Endothelial cell of umbilical vein (primary cell): ENCODE measurements at regions not wholly inside any gene's neighbourhood (a gene's known extent, or its start where the extent isn't known, plus 50 kb on each side); places are given as distances from the start of the nearest gene placed in this dataset.

Experiments used
- BruUV-seq: library from RNA; stranded (reverse); fragments of 400-500 nt; replicated peaks from 2 replicates; lab custom pipeline; 2021; lab: Mats Ljungman, UMichigan
- CTCF ChIA-PET: fragments of 300-600, 350-600 bp; sonication (Branson Sonifier 250); formaldehyde crosslinking; loops from one replicate; lab custom pipeline; 2021; ENCODE audit warnings: antibody characterized with exemption, inconsistent platforms; lab: Charles Lee
- POLR2A ChIA-PET: fragments of 300-600, 350-600 bp; sonication (Branson Sonifier 250); formaldehyde crosslinking; loops from one replicate; lab custom pipeline; 2021; ENCODE audit warnings: antibody characterized with exemption, inconsistent platforms; lab: Charles Lee
- DNase-seq: peaks from one replicate; pipeline ENCODE4 v3.0.0-alpha.2; 2011; ENCODE audit warnings: low read depth, low spot score
- FAIRE-seq: peaks from 2 replicates; lab custom pipeline; 2011; peaks lifted over from hg19 to GRCh38; lab: Jason Lieb, UNC
- H2AFZ ChIP-seq: 2 replicates; pipeline ENCODE4 v1.6.0; 2012; ENCODE audit warnings: low read depth, low read length, control low read depth, inconsistent platforms
- H3K27ac ChIP-seq: 2 replicates; pipeline ENCODE4 v1.5.1; 2011; ENCODE audit warnings: low read depth, mild to moderate bottlenecking, control low read depth, low read length, moderate library complexity; ENCODE audit not compliant: insufficient read depth
- H3K27me3 ChIP-seq, 2 experiments: 2 replicates each; pipeline versions ENCODE4 v1.6.0 to v1.6.1; 2011; ENCODE audit warnings: low read length in 2 of 2, mixed read lengths in 1 of 2; ENCODE audit not compliant: control insufficient read depth in 2 of 2, insufficient read depth in 2 of 2
- H3K36me3 ChIP-seq, 2 experiments: 2 replicates in 1 of 2; 3 replicates in 1 of 2; pipeline ENCODE4 v1.5.1; 2011; ENCODE audit warnings: low read length in 2 of 2, mild to moderate bottlenecking in 1 of 2, moderate library complexity in 1 of 2; ENCODE audit not compliant: control insufficient read depth in 2 of 2, insufficient read depth in 2 of 2; ENCODE audit errors: extremely low read depth in 1 of 2
- H3K4me1 ChIP-seq: 3 replicates; pipeline ENCODE4 v1.5.1; 2011; ENCODE audit warnings: mild to moderate bottlenecking, low read length; ENCODE audit not compliant: control insufficient read depth, insufficient read depth; ENCODE audit errors: extremely low read depth
- H3K4me2 ChIP-seq: 2 replicates; pipeline ENCODE4 v1.6.1; 2011; ENCODE audit warnings: low read length, control low read depth, mixed read lengths; ENCODE audit not compliant: insufficient read depth
- H3K4me3 ChIP-seq, 3 experiments: fragments of 200-600 bp in 1 of 3; sonication (generic), shearing (Covaris generic) in 1 of 3; replicated peaks in 1 of 3; 2 replicates each; pipeline ENCODE4 v1.5.1; 2011 to 2016; ENCODE audit warnings: control low read depth in 3 of 3, low read length in 3 of 3, mild to moderate bottlenecking in 2 of 3, inconsistent platforms in 1 of 3, low read depth in 1 of 3, moderate library complexity in 1 of 3; ENCODE audit not compliant: insufficient read depth in 1 of 3
- H3K79me2 ChIP-seq: 2 replicates; pipeline ENCODE4 v1.6.0; 2012; ENCODE audit warnings: low read length, inconsistent platforms; ENCODE audit not compliant: control insufficient read depth, insufficient read depth
- H3K9ac ChIP-seq: replicated peaks from 2 replicates; pipeline ENCODE3; 2011; ENCODE audit warnings: low read length, control low read depth; ENCODE audit not compliant: insufficient read depth; ENCODE audit errors: extremely low read depth
- H3K9me1 ChIP-seq: replicated peaks from 3 replicates; pipeline ENCODE4 v1.6.0; 2011; ENCODE audit warnings: mild to moderate bottlenecking, low read length; ENCODE audit not compliant: control insufficient read depth, insufficient read depth; ENCODE audit errors: extremely low read depth
- H3K9me3 ChIP-seq: replicated peaks from 2 replicates; pipeline ENCODE4 v1.5.1; 2012; ENCODE audit warnings: low read length, inconsistent platforms; ENCODE audit not compliant: control insufficient read depth, insufficient read depth
- H4K20me1 ChIP-seq: replicated peaks from 2 replicates; pipeline ENCODE3; 2011; ENCODE audit warnings: mild to moderate bottlenecking, low read length; ENCODE audit not compliant: control insufficient read depth, insufficient read depth; ENCODE audit errors: extremely low read depth
- CTCF ChIP-seq, 2 donors: IDR thresholded peaks; 1 replicate in 1 of 2; 2 replicates in 1 of 2; pipeline ENCODE4 v1.5.1; 2011; ENCODE audit warnings: low read length in 2 of 2, mild to moderate bottlenecking in 2 of 2, moderate library complexity in 2 of 2, control low read depth in 1 of 2, inconsistent platforms in 1 of 2, low read depth in 1 of 2; ENCODE audit not compliant: insufficient read depth in 1 of 2; ENCODE audit errors: extremely low read depth in 1 of 2
- EZH2 ChIP-seq: IDR thresholded peaks from 2 replicates; pipeline ENCODE4 v1.6.1; 2012; ENCODE audit warnings: borderline replicate concordance, low read depth, mild to moderate bottlenecking, moderate library complexity, low read length, inconsistent platforms; ENCODE audit not compliant: severe bottlenecking
- FOS ChIP-seq: IDR thresholded peaks from 2 replicates; pipeline ENCODE4 v1.6.1; 2011; ENCODE audit warnings: mild to moderate bottlenecking, low read length, moderate library complexity, borderline replicate concordance; ENCODE audit not compliant: insufficient read depth
- GATA2 ChIP-seq: IDR thresholded peaks from 2 replicates; pipeline ENCODE4 v1.7.0; 2011; ENCODE audit warnings: low read depth, mild to moderate bottlenecking, moderate library complexity, mixed read lengths, low read length; ENCODE audit not compliant: insufficient read length, insufficient read depth
- JUN ChIP-seq: IDR thresholded peaks from 2 replicates; pipeline ENCODE4 v1.6.1; 2011; ENCODE audit warnings: borderline replicate concordance, low read depth; ENCODE audit not compliant: insufficient read length, insufficient read depth
- MYC ChIP-seq: IDR thresholded peaks from one replicate; pipeline ENCODE4 v1.6.1; 2011; ENCODE audit warnings: mild to moderate bottlenecking, low read depth, low read length
- POLR2A ChIP-seq: IDR thresholded peaks from 2 replicates; pipeline ENCODE4 v1.6.1; 2012; ENCODE audit warnings: low read depth, mild to moderate bottlenecking, control low read depth, low read length
- POLR2AphosphoS5 ChIP-seq: IDR thresholded peaks from 2 replicates; pipeline ENCODE4 v1.6.1; 2012; ENCODE audit warnings: low read depth, mild to moderate bottlenecking, control low read depth, low read length, moderate library complexity; ENCODE audit not compliant: insufficient read depth
- dilution Hi-C: fragments of 300-500 bp; cut with MboI; formaldehyde crosslinking; loops from one replicate; pipeline ENCODE4 v1.15.0; 2019; ENCODE audit warnings: low sequenced_read_pairs; ENCODE audit not compliant: extremely low pct_ligation_motif_present
- intact Hi-C: fragments of 100-400 bp; cut with micrococcal nuclease; formaldehyde crosslinking; loops from one replicate; pipeline ENCODE4 v1.10.0; 2022
- TF ChIP-seq, protein P1 (sequence below): IDR thresholded peaks from 2 replicates; pipeline ENCODE4 v1.6.1; 2011; ENCODE audit not compliant: insufficient read depth, insufficient read length

DNA sequence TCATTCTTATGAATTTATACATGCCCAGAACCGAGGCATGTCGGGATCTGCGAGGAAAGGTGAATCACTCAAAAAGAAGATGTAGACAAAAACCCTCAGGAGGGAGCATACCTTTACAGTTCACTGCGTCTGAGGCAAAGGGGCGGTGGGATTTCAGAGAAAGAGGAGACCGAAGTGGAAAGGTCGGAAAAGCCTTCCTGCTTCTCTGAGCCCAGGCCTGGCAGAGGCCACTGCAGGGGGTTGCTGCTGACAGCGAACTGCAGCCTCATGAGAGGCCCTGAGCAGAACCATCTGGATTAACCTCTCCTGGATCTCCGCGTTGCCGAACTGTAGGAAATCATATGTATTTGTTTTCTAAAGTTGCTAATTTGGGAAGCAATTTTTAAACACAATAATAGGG, 713.1 kb upstream of the SOX11 start:
- ChIA-PET CTCF (no interaction called here), POLR2A (no interaction called here)
- intact Hi-C loops, result no loop called here
- Histone ChIP-seq H3K4me3 (no peak overlapping the region), H3K9ac (no peak overlapping the region), H4K20me1 (no peaks in the 10 kb centered on the region), H3K79me2 (no peaks in the 10 kb centered on the region), H3K4me1 (no peaks in the 10 kb centered on the region), H3K9me1 (no peaks in the 10 kb centered on the region), H3K36me3 (no peaks in the 10 kb centered on the region), H3K9me3 (peaks cover 2% of the 10 kb centered on the region), H2AFZ (no peak overlapping the region), H3K4me2 (no peak overlapping the region), H3K27ac (no peak overlapping the region), H3K27me3 (no peaks in the 10 kb centered on the region)
- dilution Hi-C loops, result no loop called here
- TF ChIP-seq, protein P1, sequence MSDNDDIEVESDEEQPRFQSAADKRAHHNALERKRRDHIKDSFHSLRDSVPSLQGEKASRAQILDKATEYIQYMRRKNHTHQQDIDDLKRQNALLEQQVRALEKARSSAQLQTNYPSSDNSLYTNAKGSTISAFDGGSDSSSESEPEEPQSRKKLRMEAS, result no peak
- TF ChIP-seq CTCF (IDR thresholded peaks at IDR 0.05; ENCODE audit: extremely low read depth in 1 of 2, insufficient read depth in 1 of 2, low read depth in 1 of 2, low read length in 2 of 2), result no peak
- no peak for TF ChIP-seq POLR2AphosphoS5
- no peak for TF ChIP-seq MYC
- TF ChIP-seq JUN, result no peak
- TF ChIP-seq POLR2A, result no peak
- no peak for TF ChIP-seq FOS
- no peak for TF ChIP-seq GATA2
- TF ChIP-seq EZH2, result no peak
- FAIRE-seq, result no peak
- BruUV-seq, result no TSS peak
- no peak for DNase-seq
